H1 (cell line): ENCODE measurements at regions not wholly inside any gene's neighbourhood (a gene's known extent, or its start where the extent isn't known, plus 50 kb on each side); places are given as distances from the start of the nearest gene placed in this dataset.

Source experiments
- CEBPB ChIP-seq: IDR thresholded peaks from 2 replicates; pipeline ENCODE4 v1.6.1; 2012; ENCODE audit warnings: low read depth, low read length
- CHD7 ChIP-seq: fragments of 300-600 bp; sonication (generic); IDR thresholded peaks from 2 replicates; pipeline ENCODE4 v1.7.1; 2012; ENCODE audit warnings: low read length, moderate library complexity, mild to moderate bottlenecking, inconsistent platforms; ENCODE audit not compliant: insufficient replicate concordance
- CREB1 ChIP-seq: IDR thresholded peaks from 2 replicates; pipeline ENCODE4 v1.6.1; 2012; ENCODE audit warnings: inconsistent platforms
- RNF2 ChIP-seq: fragments of 200-900, 300-1000 bp; sonication (generic); IDR thresholded peaks from 2 replicates; pipeline ENCODE4 v1.7.1; 2016; ENCODE audit warnings: borderline replicate concordance, low read depth, mild to moderate bottlenecking, antibody characterized with exemption, low read length; ENCODE audit not compliant: poor library complexity, severe bottlenecking; ENCODE audit errors: missing control alignments
- SIX5 ChIP-seq: IDR thresholded peaks from 2 replicates; pipeline ENCODE4 v1.6.1; 2011; ENCODE audit warnings: mild to moderate bottlenecking, low read depth, low read length
- SP2 ChIP-seq: IDR thresholded peaks from 2 replicates; pipeline ENCODE4 v1.6.1; 2012; ENCODE audit warnings: mild to moderate bottlenecking, low read length, inconsistent platforms
- TF ChIP-seq, protein P1 (sequence below): IDR thresholded peaks from 2 replicates; pipeline ENCODE4 v1.6.1; 2012; ENCODE audit warnings: low read length, inconsistent platforms

- no peak for TF ChIP-seq CHD7
- TF ChIP-seq RNF2, result no peak
- no peak for TF ChIP-seq SIX5
- no peak for TF ChIP-seq SP2
- TF ChIP-seq, protein P1, sequence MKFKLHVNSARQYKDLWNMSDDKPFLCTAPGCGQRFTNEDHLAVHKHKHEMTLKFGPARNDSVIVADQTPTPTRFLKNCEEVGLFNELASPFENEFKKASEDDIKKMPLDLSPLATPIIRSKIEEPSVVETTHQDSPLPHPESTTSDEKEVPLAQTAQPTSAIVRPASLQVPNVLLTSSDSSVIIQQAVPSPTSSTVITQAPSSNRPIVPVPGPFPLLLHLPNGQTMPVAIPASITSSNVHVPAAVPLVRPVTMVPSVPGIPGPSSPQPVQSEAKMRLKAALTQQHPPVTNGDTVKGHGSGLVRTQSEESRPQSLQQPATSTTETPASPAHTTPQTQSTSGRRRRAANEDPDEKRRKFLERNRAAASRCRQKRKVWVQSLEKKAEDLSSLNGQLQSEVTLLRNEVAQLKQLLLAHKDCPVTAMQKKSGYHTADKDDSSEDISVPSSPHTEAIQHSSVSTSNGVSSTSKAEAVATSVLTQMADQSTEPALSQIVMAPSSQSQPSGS, result no peak
- TF ChIP-seq CREB1, result no peak
- no peak for TF ChIP-seq CEBPB
These were observed 147.5 kb upstream of the SYNDIG1 start (continued) for GRCh38 chr20:24321973-24322372.
